GM18870 (cell line): ENCODE measurements at regions not wholly inside any gene's neighbourhood (a gene's known extent, or its start where the extent isn't known, plus 50 kb on each side); places are given as distances from the start of the nearest gene placed in this dataset.
"Not testable (repeated sequence)": the region's sequence is repeated elsewhere in the genome, so short reads cannot be mapped to it uniquely, and the experiment has no call there.

Experiments used
- ATAC-seq: cut with Tn5 transposase; IDR thresholded peaks from one replicate; pipeline ENCODE4 v1.9.1; 2021; ENCODE audit warnings: moderate library complexity; ENCODE audit not compliant: unreplicated experiment

DNA sequence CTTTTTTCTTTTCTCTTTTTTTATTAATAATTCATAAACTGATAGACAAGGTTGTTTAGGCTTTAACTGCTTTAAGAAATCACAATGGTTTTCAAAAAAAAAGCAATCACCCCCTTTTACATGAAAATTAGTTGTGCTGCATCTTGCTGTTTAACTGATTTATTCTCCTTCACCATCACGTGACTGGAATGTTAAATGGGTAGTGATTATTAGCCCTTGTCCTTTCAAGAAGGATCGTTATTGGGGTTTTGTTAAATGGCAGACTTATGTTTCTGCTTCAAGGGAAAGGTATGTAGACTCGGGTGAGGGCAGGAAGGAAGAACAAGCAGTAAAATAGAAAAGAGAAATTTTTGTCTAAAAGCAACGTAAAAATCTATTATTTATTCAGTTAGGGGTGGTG, 175.6 kb upstream of the TLE4 start:
- ATAC-seq: no peak

DNA sequence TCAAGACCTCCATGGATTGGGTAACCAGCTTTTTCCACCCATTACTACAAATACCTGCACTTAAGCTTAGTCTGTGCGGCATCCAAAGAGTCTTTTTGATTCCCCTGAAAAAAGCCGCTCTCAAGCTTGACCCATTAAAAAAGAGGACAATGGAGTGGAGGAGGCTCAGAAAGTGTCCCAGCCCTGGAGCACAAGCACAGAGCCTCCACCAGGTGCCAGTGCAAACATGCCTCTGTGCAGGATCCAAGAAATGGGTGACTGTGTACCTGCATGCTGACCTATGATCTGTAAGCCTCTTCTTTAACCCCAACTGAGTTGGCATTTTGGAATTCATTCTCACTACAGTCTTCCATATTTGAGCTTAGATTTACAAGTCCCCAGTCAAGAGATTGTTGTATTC, 168.3 kb upstream of the TLE4 start:
- ATAC-seq: no peak

DNA sequence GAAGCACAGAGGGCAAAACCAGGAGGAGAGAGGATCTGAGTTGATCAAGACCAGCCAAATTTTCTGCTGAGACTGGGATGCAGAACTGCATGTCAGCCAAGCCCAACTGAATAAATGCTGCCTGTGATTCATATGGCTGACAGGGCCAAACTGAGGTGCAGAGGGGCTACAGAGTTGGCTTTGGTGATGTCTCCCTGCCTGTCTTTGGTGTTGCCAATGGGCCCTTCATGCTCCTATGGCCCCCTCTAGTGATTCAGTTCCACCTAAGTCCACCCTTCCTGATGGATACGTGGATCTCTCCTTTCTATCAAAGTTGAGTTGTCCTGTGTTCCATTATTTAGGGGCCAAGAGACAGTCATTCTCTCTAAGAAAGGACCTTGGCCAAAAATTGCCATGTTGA, 163.6 kb upstream of the TLE4 start:
- ATAC-seq: no peak

DNA sequence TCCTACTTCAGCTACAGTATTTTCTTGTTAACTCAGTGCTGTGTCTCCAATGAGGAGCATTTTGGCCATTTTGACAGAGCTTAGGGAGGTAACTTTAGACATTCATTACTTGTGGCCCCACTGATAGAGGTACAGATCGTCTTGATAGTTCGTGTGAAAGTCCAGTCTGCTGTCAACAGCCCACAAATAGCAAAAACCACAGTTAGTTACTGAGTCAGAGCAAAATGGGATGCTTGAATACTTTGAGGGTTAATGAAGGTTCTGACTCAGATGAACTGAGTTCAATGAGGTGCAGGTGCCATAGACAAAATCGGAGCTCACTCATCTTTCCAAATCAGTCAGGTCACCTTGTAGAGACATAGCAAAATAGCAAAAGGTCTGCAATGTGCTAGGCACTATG, 163.1 kb upstream of the TLE4 start:
- peak; percentile 79 for ATAC-seq

DNA sequence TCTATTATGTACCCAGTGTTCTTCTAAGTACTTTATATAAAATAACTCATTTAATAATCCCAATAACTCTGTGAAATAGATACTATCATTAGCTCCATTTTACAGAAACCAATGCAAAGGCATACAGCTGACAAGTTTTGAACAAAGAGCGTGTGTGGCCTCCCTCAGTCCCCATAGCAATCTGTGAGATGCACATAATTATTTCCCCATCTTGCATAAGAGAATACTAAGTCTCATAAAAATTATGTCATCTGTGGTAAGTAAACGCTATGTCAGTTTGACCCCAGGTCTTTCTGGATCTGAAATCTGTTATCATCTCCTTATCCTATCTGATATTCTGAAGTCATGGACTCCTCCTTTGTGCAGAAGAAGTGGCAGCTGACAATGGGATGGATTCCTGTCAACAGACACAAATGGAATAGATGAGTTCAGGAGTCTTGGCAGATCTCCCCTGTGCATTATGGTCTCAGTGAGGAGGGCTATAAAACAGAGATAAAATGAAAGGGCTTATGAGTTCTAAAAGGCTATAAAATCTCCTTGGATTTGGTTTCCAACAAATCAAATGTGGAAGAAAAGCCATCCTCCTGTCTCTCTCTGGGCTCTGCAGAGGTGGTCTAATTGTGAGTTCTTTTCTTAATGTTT, 162.5 kb upstream of the TLE4 start:
- no peak for ATAC-seq

DNA sequence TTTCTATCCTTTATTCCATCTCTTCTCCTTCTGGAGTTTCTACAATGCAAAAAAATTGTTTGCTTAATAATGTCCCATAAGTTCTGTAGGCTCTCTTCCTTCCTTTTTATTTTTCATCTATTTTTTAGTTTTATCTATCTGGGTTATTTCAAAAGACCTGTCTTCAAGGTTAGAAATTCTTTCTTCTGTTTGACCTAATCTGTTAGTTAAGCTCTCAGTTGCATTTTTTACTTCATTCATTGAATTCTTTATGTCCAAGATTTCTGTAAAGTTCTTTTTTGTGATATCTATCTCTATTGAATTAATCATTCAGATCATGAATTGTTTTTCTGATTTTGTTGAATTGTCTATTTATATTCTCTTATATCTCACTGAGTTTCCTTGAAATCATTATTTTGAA, 145.9 kb upstream of the TLE4 start:
- no peak for ATAC-seq

DNA sequence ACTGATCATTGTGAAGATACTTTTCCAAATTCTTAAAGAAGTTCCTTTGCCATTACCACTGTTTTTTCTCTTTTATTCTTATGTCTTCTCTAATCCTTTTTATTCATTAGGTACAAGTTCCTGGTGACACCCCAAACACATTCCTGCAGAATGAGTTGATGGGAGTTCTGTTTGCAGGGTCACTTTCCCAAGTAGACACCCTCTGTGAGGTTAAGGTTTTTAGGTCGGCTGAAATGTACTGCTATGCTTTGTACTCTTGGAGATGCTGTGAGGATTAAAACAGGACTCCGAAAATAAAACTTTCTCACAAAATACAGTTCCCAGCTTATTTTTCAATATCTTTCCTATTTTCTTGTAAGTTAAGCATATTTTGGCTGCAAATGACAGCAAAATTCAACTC, 143.3 kb upstream of the TLE4 start:
- ATAC-seq: no peak

DNA sequence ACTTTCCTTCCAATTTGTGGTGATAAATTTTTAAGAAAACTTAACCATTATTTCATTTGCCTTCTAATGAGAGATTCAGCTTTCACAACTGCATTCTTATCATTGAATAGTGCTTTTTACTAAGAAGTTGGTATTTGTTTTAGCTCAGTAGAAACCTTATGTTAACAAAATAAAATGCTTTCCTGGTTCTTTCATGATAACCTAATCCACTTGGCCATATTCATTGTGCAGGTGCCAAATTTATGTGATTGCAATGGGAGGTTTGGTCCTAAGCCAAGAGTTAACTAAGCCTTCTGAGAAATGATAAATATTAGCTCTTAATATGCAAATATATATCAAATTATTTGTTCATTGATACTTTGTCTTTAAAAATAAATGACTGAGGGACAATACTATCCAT, 141.1 kb upstream of the TLE4 start:
- ATAC-seq: no peak

DNA sequence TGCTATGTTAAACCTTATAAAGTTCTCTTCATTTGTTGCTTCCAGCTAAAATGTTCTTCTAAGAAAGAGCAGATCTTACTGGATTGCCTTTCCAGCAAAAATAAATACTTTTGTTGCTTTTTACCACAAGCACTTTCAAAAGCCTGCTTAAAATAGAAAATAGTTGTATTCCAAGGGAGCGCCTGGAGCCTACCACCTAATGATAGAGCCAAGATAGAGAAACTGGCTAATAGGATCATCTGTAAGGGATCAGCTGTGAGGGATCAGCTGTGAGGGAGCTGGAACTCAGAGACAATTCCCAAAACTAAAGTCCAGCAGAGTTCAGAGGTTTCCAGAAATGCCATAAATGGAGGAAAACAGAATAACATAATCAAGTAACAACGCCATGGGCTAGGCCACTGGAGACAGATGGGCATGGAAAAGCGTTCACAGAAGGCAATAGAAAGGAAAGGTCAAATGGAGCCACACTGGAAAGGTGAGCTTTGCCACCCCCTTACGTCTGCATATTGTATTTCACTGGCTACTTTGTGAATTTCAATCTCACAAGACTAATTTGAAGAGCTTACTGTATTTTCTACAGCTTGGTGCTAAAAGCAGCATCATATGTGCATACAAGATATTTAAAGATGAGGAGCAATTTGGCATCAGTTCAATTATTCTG, 140.6 kb upstream of the TLE4 start:
- no peak for ATAC-seq

DNA sequence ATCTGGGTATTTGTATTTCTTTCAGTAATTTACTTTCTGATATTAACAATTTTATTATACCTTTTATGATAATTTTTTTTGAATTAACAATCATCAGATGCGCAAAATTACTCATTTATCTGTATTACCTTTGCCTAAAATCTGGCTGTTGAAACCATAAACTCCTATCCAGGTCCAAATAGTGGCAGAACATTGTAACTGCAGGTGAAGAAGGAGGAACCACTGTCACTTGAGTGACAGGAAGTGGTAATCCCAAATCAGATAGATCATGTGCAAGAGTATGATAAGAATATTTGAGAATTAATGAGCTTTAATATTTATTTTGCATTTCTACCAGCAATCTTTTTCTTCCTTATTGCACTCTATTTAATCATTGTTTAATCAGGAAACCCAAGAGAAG, 139.3 kb upstream of the TLE4 start:
- no peak for ATAC-seq

DNA sequence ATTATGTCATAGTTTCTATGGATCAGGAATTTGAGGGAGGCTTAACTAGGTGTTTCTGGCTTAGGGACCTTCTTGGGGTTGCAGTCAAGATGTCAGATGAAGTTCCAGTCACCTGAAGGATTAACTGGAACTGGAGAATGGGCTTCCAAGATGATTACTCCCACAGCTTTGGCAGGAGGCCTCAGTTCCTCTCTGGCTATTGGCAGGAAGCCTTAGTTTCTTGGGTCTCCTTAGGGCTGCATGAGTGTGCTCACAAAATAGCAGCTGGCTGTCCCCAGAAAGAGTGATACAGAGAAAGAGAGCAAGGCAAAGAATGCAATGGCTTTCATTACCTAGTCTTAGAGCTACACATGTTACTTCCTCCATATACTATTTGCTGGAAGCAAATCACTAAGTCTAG, 138.1 kb upstream of the TLE4 start:
- no peak for ATAC-seq

DNA sequence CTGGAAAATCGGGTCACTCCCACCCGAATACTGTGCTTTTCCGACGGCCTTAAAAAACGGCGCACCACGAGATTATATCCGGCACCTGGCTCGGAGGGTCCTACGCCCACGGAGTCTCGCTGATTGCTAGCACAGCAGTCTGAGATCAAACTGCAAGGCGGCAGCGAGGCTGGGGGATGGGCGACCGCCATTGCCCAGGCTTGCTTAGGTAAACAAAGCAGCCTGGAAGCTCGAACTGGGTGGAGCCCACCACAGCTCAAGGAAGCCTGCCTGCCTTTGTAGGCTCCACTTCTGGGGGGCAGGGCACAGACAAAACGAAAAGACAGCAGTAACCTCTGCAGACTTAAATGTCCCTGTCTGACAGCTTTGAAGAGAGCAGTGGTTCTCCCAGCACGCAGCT, 132.5 kb upstream of the TLE4 start:
- not testable (repeated sequence) for ATAC-seq

DNA sequence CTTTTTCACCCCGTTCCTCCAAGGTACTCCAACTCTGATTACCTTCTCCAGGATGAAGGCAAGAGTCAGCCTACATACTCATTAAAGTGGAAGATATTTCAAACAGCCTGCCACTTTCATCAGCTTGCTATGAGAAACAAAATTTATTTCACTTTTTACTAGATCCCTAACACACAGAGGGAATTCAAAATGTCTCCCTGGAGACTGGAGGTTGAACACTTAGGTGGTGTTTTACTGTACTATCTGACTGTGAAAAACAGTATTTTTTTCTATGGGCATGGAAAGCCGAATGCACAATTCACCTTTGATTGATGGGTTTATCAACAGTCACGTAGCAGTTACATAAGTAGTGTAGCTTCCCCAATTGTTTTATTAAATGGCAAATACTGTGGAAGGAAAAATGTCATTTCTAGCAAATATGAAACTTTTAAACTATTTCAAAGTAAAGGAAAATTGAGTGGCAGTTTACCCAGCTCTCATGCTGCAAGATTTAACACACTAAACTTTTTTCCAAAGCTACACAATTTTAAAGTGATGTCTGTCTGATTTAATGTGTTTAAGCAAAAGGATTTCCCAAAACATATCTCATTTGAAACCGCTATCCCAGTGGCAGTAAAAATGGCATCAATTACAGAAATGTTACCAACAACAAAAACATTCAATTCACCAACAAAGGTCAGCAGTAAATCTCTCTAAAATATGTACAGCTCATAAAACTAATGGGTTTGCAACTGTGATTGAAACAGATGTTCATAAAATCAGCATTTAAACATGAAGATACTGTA, 125.0 kb upstream of the TLE4 start:
- ATAC-seq: no peak

DNA sequence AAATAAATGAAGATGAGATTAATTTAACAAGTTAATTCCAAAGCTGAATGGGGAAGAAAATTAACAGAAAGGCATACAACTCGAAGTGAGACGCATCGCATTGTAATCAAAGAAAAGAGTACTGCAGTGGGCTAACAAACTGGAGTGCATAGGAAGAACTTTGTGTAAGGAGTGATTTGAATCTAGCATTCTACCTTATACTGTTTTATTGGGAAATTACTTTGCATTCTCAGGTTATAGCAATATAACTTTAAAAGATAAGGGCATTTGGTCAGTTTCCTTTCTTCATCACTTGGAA, 124.5 kb upstream of the TLE4 start:
- no peak for ATAC-seq

DNA sequence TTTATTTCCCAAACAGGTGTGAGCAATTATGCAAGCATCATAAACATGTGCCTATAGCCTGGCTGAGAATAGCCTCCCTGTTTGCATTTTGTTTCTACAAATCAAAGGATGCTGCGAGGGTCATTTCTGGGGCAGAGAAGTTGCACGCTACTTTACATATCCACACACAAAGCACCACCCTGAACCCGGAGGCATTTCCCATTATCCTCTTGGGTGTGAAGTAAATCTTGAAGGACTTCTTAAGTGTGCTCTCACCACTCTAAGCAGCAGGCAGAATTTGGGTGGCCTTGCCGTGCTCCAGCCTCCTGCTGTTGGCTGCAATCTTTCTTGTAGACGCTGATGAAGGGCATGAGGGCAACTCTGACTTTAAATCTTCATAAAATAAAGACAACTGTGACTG, 124.0 kb upstream of the TLE4 start:
- ATAC-seq: no peak

DNA sequence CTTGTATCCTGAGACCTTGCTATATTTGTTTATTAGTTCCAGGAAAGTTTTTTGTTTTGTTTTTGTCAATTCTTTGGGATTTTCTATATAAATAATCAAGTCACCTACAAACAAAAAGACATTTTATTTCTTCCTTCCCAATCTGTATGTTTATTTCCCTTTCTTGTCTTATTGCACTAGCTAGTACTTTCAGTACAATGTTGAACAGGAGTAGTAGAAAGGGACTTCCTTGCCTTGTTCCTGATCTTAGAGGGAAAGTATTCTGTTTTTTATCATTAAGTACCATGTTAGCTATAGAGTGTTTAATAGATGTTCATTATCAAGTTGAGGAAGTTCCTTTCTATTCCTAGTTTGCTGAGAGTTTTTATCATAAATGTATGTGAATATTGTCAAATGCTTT, 119.5 kb upstream of the TLE4 start:
- no peak for ATAC-seq

DNA sequence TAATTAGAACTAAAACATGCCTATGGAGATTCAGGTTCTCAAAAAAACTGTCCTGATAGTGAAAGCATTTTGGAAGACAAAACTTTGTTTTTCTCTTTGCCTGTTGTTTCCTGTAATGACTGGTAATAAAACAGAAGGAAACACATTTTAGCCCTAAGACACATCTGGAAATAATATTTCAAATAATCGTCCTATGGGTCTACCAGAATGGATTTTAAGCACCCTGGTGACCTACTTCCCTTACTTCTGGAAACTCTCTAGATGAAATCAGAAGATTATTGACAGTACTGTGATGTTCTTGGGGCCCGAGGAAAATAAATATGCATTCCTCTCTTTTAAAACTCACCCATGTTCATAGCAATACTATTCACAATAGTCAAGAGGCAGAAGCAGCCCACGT, 110.1 kb upstream of the TLE4 start:
- ATAC-seq: no peak

DNA sequence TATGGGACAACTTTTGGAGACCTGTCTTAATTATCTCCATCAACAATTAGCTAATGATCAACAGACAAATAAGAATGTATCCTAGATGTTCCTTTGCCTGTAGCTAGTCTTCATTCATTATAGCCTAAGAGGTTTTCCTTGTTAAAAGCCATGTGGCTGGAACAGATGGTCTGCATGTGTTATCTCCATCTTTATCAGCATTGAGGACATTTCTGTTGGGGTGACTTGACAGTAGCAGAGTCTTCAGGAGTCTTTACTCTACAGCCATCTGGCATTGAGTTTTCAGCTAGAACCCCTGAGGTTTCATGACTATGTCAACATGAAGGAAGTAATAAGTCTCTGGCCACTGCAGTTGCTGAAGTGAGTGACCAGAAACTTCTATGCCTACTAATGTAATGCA, 106.6 kb upstream of the TLE4 start:
- ATAC-seq: no peak

DNA sequence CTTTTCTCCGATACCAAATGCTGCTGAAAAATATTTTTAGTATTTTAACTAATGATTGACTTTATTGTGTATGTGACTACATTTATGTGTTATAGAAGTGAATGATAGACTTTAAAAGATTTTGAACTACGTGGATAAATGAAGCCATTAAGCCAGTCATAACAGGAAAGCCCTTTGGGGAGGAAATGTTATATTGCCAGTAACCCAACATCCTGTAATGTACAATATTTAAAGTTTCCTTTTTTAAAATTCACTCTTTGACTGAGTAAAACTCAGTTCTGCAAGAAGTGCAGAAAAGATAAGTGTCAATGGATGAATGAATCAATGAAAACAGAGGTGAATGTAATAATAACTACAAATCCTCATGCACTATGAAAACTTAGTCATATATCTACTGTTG, 102.6 kb upstream of the TLE4 start:
- no peak for ATAC-seq

DNA sequence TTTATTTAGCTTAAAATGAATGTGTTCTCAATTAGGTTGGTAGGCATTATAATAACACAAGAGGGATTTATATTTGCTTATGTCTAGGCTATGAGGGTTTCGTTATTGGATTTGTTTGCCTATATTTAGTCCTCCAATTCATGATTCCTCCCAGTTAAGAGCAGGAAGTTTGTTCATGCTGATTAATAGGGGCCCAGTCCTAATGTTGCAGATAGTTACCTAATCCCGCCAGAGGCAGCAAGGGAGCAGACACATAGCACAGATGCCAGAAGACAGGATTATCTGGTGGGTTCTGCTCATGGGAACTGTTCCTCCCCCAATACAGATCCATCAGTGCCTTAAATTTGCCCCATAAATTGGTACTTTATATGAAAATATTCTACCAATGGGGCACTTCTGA, 100.8 kb upstream of the TLE4 start:
- ATAC-seq: no peak

DNA sequence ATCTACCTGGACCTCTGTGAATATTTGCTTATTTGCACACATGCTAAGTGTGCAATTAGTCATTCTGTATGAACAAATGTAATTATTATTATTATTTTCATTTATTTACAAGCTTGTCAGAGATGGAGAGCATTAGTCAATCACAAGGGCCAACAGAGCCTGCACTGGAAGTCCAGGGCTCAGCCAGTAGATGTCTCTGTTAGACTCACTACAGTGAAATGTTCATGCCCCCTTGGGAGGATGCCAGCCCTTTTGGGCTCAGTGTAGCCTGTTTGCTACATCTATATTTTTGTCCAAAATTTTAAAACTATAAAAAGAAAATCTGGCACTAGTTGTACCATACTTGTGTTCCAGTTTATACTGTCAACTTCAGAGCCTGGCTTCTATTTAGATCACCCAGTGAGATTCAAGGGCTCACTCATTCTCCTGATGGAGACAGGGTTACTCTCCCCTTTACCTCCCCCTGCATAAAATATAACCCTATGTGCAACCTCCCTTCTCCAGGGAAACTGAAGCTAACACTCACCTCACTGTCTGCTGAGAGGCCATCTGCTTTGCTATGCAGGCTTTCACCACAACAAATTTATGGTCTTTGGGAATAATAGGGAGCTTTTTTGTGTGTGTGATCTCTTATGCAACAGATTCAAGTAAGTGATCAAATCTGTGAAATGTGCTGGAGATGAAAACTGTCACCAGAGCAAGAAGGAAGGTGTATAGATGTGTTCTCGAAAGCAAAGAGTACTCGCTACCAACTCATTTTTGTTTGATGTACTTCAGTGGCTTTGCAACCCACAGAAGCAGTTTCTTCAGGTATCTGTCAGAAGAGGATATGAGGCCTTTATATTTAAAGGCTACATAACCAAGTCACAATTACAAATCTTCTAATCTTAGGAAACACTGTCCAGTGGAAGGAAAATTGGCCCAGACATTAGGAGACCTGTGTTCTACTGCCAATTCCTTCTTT, 99.9 kb upstream of the TLE4 start:
- ATAC-seq: no peak
